Mucosa of descending colon (tissue), 3 donors: ENCODE measurements at regions not wholly inside any gene's neighbourhood (a gene's known extent, or its start where the extent isn't known, plus 50 kb on each side); places are given as distances from the start of the nearest gene placed in this dataset.

ENCODE experiments used
- ATAC-seq: fragments of 200-7000 bp; cut with Tn5 transposase; one replicate; pipeline ENCODE4 v1.9.1; 2020; ENCODE audit warnings: mild to moderate bottlenecking, moderate library complexity
- DNase-seq, 3 donors: peaks; one replicate each; pipeline ENCODE4 v3.0.0-alpha.2; 2020
- H3K36me3 ChIP-seq: fragments of 200-600 bp; one replicate; pipeline ENCODE4 v1.8.0; 2021; ENCODE audit warnings: low read depth, mild to moderate bottlenecking
- H3K4me1 ChIP-seq: fragments of 200-600 bp; one replicate; pipeline ENCODE4 v1.8.0; 2021; ENCODE audit warnings: low read depth, mild to moderate bottlenecking
- H3K4me3 ChIP-seq: fragments of 200-600 bp; one replicate; pipeline ENCODE4 v1.8.0; 2021; ENCODE audit warnings: mild to moderate bottlenecking
- H3K9me3 ChIP-seq: fragments of 200-600 bp; one replicate; pipeline ENCODE4 v1.8.0; 2021; ENCODE audit warnings: mild to moderate bottlenecking
- intact Hi-C, 2 donors: fragments of 100-400 bp; cut with DNase I in 1 of 2; cut with micrococcal nuclease in 1 of 2; formaldehyde crosslinking; loops; one replicate each; pipeline versions ENCODE4 v1.11.0 to v1.11.1; 2022; cut with DNase I, micrococcal nuclease
- TF ChIP-seq, protein P1 (sequence below): fragments of 200-600 bp; IDR thresholded peaks from one replicate; pipeline ENCODE4 v1.8.0; 2022; ENCODE audit warnings: antibody characterized with exemption, mild to moderate bottlenecking
- donor health status: DM: no; HTN: no; CAD: no; lungs with moderate emphysema.
- donor health status: DM: no; HTN: no; CAD: no.
- donor health status: DM: no; HTN: yes; CAD: no.

DNA sequence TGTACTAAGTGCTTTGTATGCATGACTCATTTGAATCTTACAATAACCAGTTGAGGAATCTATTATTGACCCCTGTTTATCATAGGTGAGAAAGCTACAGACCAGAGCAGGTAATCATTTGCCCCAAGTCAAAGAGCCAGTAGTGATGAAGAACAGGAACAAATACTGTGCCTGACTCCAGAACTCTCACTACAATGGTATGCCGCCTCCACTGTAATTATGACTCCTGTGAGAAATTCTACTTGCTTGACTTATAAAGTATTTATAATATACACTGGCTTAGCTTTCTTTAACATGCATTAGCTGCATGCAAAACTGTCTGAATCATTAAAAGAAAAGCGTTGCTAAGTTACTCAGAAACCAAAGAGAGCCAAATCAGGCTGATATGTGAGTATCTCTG, 92.6 kb downstream of the ZNF281 start:
- Histone ChIP-seq H3K9me3 (no peaks in the 10 kb centered on the region), H3K4me1 (no peaks in the 10 kb centered on the region), H3K36me3 (no peaks in the 10 kb centered on the region), H3K4me3 (no peak overlapping the region)
- intact Hi-C loops: no loop called here
- ATAC-seq: no peak
- DNase-seq: no peak
- TF ChIP-seq, protein P1, sequence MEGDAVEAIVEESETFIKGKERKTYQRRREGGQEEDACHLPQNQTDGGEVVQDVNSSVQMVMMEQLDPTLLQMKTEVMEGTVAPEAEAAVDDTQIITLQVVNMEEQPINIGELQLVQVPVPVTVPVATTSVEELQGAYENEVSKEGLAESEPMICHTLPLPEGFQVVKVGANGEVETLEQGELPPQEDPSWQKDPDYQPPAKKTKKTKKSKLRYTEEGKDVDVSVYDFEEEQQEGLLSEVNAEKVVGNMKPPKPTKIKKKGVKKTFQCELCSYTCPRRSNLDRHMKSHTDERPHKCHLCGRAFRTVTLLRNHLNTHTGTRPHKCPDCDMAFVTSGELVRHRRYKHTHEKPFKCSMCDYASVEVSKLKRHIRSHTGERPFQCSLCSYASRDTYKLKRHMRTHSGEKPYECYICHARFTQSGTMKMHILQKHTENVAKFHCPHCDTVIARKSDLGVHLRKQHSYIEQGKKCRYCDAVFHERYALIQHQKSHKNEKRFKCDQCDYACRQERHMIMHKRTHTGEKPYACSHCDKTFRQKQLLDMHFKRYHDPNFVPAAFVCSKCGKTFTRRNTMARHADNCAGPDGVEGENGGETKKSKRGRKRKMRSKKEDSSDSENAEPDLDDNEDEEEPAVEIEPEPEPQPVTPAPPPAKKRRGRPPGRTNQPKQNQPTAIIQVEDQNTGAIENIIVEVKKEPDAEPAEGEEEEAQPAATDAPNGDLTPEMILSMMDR: no peak

DNA sequence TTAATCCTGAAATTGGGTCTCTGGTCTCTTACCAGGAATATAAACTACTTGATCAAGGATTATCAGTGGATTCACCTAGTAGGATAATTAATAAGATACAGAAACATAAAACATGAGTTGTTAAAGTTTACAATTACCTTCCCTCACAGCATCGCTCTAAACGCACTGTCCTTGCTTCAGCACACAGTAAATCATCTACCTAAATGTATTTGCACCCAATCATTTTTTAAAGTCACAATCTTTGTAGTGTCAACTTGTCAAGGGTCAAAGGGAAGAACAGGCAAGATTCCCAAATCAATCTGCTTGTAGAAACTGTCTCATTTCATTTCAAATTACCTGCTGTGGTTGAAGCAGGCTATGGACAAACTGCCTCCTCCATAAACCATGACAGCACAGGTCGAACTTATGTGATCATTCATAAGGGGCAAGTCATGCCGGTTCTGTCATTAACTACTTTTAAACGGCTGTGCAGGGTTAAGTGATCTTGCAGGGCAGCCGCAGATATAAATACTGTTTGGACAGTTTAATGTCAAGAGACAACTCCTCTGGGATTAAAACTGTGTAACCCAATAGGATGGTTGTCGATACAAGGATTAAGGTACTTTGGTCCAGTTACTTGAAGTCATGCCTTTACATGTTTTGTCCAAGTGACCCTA, 93.6 kb downstream of the ZNF281 start:
- TF ChIP-seq, protein P1: no peak
- DNase-seq (no peak), ATAC-seq (no peak)
- no peaks in the 10 kb centered on the region for H3K36me3 ChIP-seq
- H3K4me3 ChIP-seq: no peak overlapping the region
- intact Hi-C loops: no loop called here
- H3K4me1 ChIP-seq: no peaks in the 10 kb centered on the region
- H3K9me3 ChIP-seq: no peaks in the 10 kb centered on the region

DNA sequence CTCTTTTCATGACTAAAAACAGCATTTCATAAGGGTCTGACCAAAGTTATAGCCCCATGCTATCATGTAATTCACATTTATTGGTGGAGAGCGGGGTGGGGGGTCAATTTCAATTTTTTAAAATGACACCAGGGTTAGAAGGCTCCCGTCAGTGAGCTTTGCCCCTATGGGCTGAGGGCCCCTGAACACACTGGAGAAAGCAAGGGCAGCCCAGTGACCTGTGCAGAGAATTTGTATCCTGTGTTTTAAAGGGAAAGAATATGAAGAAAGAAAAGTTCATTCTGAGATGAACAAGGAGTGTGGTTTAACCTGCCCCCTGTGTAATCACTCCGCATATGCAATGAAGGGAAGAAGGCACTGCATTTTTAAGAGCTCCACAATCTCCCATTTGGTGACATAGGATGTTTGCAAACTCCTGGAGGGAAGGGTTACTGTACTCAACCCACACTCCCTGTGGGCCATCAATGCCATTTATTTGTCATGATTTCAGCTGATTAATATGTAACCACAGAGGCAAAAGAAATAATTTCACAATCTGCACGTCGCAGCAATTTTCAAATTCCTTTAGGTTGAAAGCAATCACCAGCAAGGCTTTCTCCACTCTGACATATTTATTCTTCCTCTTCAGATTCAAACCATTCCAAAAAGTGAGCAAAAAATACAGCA, 95.6 kb downstream of the ZNF281 start:
- Histone ChIP-seq H3K4me3 (no peak overlapping the region), H3K36me3 (no peaks in the 10 kb centered on the region), H3K4me1 (no peaks in the 10 kb centered on the region), H3K9me3 (no peaks in the 10 kb centered on the region)
- DNase-seq (no peak), ATAC-seq (no peak)
- TF ChIP-seq, protein P1: no peak
- intact Hi-C loops: no loop called here

DNA sequence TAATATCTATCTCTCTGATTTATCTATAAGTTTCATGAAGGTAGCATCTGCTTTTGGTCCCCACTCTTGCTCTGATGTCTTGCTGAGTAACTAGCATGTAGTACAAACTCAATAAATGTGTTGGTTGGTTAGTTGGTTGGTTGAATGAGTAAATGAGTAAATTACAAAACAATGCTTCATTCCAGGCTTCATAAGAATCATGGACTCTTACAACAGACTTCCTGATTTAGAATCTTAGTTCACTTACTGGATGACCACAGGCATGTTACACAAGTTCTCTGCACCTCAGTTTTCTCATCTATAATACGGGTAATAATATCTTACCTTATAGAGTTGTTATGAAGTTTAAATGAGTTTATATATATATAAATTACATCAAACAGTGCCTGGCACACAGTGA, 98.6 kb downstream of the ZNF281 start:
- intact Hi-C loops: no loop called here
- Histone ChIP-seq H3K9me3 (no peaks in the 10 kb centered on the region), H3K4me3 (no peak overlapping the region), H3K4me1 (no peaks in the 10 kb centered on the region), H3K36me3 (no peaks in the 10 kb centered on the region)
- TF ChIP-seq, protein P1: no peak
- DNase-seq: no peak
- no peak for ATAC-seq

DNA sequence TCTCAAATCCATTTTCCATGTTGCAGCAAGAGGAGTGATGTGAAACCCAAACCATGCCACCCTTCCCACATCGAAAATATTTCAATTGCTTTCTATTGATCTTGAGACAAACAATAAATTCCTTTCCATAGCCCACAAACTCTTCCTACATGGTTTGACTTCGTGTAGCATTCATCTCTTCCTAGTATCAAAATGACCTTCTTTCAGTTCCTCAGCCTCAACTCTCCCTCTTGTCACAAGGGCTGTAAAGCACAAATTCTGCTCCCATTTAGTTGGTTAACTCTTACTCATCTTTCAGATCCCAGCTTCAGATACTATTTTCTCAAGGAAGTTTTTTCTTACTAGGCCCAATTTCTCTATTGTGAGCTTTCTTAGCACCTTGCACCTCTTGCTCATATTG, 99.0 kb downstream of the ZNF281 start:
- intact Hi-C loops: no loop called here
- no peak for DNase-seq
- Histone ChIP-seq H3K36me3 (no peaks in the 10 kb centered on the region), H3K9me3 (no peaks in the 10 kb centered on the region), H3K4me1 (no peaks in the 10 kb centered on the region), H3K4me3 (no peak overlapping the region)
- ATAC-seq: no peak
- TF ChIP-seq, protein P1: no peak
